ENCODE measurements at regions not wholly inside any gene's neighbourhood (a gene's known extent, or its start where the extent isn't known, plus 50 kb on each side); places are given as distances from the start of the nearest gene placed in this dataset.

DNA sequence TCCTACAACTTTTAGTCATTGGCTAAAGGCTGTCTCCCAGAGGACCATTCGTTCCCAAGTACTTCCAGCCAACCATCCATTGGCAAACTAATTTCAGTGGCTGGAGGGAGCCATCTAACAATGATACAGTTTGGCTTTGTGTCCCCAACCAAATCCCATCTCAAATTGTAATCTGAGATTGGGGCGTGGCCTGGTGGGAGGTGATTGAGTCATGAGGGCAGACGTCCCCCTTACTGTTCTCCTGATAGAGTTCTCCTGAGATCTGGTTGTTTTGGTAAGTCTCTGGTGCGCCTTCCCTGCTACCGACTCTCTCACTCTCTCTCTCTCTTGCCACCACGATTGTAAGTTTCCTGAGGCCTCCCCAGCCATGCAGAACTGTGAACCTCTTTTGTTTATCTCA lies 99.7 kb upstream of the FUT8 start:
- no peak for DNase-seq (ENCODE audit: low read depth, low spot score)

DNA sequence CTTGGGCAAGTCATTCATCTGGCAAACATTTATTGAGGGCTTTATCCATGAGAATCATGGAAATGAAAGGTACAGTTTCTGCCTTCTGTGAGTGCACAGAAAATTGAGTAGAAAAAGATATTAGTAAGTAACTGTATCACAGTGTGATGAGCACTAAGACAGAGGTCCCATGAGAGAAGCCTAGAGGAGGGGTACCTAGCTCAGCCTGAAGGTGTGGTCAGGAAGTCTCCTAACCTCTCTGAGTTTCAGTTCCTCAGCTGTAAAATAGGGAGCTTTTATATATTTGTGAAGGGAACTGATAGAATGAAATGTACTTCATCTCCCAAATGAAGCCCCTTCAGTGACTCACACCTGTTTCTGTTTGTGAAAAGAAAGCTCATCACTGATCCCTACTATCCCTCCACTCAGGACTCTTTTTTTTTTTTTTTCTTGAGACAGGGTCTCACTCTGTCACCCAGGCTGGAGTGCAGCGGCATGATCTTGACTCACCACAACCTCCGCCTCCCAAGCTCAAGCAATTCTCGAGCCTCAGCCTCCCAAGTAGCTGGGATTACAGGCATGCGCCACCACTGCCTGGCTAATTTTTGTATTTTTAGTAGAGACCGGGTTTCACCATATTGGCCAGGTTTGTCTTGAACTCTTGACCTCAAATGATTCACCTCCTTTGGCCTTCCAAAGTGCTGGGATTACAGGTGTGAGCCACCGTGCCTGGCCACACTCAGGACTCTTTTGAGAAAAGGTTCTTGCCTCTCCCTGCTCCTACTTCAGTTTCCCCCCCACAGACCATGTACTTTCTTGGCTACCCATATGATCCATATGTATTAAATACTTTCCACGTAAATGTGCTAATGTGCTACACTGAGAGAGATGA lies 93.7 kb upstream of the FUT8 start:
- no peak for DNase-seq (ENCODE audit: low read depth, low spot score)

DNA sequence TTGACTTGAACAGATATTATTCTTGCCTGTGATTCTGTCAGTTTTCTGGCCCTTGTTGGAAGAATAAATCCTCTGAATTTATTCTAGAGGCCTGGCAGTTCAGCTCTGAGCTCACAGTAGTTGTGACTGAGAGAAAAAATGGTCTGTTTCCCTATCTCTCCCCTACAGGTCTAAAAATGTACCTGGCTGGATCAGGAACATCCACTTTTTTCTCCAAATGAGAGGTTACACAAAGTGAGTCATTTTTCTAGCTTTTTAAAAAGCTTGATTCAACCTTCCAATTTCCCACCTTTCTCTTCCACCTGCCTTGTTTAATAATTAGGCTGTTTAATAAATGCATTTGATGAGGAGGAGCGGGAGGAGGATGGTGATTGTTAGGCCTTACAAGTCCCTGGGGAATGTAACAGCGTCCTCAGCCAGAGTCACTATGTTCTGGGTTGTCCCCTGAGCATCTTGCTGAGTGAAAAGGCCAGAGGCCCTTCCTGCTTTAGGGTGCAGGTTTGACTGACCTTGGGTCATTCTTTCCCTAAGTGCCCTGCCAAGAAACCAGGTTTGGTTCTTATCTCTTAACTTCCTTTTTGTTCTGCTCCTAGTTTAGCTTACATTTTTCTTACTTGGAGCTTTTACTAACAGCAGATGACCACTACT lies 91.7 kb upstream of the FUT8 start:
- no peak for DNase-seq (ENCODE audit: low read depth, low spot score)

DNA sequence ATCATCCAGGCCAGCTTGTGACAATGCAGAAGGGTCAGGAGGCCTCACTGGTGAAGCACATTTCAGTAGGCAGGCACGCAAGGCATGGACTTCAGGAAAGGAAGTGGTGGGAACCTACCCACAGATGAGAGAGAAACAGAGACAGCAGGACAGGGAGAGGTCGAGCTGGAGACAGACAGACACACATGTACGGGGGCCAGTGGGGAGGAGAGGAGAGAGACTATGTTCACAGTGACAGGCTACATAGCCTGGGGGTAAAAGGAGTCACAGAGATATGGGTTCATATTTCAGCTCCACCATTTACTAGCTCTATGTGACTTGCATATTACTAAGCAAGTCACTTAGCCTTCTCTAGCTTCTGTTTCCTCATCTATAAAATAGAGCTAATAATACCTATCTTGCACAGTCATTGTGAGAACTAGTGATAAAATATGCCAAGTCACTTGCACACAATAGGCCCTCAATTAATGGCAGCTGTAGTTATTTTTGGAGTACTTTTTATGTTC lies 91.1 kb upstream of the FUT8 start:
- no peak for DNase-seq (ENCODE audit: low read depth, low spot score)

DNA sequence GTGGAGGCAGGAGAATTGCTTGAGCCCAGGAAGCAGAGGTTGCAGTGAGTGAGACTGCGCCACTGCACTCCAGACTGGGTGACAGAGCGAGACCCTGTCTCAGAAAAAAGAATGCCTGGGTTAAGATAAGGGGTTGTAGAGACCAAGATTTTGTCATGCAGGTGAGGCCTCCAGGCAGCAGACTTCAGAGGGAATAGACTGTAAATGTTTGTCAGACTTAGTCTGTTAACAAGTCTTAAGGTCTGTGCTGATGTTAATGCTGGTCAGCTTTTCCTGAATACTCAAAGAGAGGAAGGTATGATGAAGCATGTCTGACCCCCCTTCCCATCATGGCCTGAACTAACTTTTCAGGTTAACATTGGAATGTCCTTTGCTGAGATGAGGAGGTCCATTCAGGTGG lies 83.0 kb upstream of the FUT8 start:
- no peak for DNase-seq (ENCODE audit: low read depth, low spot score)

DNA sequence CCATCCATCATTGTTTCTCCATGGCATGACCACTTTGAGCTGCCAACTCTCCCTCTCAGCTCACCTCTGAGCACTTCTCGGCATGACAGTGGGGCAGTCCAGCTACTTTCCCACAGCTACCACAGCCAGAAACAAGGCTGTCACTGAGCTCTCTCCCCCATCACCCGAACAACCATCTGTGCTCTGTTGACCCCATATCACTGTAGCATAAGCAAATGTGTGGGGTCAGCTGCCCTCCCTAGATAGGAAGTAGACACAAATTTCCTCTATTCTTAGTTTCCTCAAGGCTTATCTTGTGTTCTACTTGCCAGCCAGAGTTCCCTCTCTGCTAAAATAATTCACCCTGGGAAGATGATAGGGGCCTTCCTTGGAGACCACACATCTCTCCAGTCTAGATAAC lies 82.6 kb upstream of the FUT8 start:
- DNase-seq (ENCODE audit: low read depth, low spot score) = no peak

DNA sequence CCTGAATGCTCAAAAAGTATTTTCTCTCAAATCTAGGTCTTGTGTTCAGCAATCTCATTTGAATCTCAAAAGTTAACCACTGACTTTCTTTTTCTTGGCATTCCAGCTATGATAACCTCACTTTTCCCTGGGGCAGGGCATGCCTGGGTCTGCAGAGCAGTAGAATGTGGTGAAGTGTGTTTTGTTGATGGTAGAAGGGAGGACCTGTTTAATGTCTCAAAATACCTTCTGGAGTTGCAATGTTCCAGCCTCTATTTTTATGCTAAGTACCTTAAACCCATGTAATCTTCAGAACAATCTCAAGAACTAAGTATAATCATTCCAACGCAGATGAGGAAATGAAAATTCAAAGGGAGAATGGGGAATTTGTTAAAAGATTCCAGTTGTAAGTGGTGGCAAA lies 82.1 kb upstream of the FUT8 start:
- DNase-seq (ENCODE audit: low read depth, low spot score) = no peak

DNA sequence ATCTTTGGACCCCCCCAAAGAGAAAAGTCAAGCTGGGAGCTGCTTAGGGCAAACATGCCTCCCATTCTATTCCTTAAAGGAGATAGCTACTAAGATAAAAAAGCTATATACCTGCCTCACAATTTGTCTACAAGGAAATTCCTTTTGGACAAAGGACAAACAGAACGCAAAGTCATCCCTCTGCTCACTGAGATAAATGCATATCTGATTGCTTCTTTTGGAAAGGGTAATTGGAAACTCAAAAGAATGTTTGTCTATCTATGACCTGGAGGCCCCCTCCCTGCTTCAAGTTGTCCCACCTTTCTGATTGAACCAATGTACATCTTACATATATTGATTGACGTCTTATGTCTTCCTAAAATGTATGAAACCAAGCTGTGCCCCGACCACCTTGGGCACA lies 80.9 kb upstream of the FUT8 start:
- no peak for DNase-seq (ENCODE audit: low read depth, low spot score)

DNA sequence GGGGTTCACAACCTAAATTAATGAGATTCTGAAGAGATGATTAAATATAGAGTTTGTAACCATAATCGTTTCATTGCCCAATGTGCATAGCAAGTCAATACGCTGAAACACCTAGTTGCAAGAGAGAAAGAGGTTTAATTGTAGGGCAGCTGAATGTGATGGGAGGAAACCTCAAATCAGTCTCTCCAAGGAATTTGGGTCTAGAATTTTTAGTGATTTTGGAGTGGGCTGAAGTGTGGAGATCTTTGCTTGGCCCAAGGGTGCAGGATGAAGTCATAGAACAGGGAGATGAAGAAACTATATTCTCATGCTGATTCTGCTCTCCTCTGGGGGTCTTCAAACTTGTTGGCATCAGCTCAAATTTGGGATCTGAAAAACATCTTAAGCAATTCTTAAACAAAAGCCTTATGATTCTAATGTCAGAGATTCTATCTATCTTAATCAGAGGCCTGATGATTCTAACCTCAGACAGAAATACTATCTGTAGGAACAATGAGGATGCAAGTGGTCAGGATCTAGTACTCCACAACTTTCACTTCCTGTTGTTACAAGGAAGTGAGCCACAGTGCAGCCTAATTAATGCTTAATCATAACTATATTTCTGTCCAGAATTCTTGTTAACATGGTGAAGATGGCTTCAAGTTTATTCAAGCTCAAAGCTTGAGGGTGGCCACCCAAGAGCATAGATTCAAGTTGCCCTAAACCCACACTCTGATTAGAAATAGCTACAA lies 80.2 kb upstream of the FUT8 start:
- DNase-seq (ENCODE audit: low read depth, low spot score) = no peak

DNA sequence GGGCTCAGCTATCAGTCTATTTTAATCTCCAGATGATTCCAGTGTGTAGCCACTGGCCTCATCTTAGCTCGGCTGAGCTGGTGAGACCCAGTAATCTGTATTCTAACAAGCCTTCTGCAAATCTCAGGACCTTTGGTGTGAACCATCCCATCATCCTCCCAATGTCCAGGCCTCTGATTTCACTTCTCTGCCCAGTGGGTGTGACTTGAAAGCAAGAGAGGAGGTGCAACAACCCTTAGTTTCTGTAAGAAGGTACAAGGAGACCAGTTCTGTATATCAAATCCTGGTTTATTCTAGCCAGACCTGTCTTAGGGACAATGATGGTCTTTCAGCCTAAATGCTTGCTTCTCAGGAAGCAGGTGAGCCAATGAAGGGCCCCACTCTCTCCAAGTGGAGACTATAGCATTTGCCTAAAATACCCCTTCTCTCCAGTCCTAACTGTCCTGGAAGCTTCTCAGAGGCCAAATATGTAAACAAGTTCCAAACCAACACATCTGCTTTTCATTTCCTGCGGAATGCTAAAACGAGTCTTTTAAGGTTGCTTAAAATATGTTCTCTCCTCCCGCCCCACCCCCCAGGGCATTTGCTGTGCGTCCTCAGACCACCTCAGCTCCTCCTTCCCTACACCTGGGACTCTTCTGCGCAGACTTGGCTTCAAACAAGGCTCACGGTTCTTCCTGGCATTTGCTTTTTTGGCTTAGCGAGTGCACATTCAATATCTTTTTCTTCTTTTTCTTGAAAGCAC lies 78.4 kb upstream of the FUT8 start:
- DNase-seq (ENCODE audit: low read depth, low spot score) = no peak

DNA sequence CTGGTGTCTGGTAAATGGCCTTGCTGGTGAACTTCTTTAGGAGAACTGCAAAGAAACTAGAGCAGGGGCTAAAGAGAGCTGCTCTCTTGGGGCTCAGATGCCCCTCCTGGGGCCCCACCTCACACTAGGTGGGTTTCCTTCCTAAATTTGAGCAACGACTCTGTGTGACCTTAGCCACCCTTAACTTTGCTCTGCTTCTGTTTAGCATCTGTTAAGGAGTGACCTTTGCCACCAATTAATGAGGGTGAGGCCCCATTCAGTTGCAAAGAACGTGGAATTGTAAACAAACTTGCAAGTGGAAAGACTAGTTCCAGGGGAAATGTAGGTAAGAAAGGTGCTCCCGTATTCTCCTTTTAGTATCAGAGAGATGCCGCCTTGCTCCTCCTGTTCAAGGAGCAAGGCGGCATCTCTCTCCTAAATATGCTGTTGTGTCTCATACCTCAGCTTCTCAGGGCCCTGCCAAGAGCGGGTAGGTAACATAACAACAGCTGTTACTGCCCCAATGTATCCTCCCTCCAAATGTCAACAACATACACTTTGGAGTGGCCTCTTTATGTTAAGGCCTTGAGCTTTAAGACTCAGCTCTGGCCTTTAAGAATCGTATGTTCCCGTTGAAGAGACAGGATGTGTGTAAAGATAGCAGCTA lies 77.6 kb upstream of the FUT8 start:
- DNase-seq (ENCODE audit: low read depth, low spot score) = no peak

DNA sequence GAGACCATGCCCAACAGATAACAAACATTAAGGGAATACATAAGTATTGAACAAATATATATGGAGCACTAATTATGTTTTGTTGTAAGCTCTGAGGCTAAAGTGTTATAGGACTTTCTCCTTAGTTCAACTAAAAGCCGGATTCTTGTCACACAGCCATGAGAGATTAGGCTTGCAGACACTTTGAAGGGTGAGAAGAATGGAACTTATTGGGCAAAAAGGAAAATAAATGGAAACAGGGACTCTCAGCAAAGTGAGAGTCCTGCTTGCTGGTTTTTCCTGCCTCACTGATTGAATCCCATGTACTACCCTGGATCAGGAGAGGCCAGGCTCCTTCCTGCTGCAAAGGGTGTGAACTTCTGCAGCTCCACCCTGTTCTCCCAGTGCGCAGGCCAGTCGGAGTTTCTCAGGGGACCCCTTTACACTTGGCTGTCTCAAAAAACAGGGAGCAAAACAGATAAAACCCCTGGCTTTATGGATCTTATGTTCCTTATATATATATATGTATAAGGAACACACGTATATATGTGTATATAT lies 77.1 kb upstream of the FUT8 start:
- DNase-seq (ENCODE audit: low read depth, low spot score) = no peak

DNA sequence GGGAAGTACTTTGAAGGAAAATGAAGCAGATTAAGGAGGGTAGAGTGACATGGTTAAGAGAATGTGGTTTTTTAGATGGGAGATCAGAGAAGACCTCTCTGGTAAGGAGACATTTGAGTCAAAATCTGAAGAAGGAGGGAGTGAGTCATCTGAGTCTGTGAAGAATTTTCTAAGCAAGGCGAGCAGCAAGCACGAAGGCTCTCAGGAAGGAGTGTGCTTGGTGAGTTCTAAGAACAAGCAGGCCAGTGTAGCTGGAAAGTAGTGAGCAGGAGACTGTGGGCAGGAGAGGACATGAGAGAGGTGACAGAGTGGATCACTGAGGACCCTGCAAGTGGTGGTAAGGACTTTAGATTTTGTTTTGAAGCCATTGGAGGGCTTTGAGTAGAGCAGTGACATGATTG lies 76.3 kb upstream of the FUT8 start:
- no peak for DNase-seq (ENCODE audit: low read depth, low spot score)

DNA sequence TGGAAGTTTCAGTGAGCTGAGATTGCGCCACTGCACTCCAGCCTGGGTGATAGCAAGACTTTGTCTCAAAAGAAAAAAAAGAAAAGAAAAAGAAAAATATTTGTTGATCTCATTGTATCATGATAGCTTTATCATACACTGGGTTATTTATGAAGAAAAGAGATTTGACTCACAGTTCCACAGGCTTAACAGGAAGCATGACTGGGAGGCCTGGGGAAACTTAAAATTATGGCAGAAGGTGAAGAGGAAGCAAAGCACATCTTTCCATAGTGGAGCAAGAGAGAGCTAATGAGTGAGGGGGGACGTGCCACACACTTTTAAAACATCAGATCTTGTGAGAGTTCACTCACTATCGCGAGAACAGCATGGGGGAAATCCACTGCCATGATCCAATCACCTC lies 72.7 kb upstream of the FUT8 start:
- no peak for DNase-seq (ENCODE audit: low read depth, low spot score)

DNA sequence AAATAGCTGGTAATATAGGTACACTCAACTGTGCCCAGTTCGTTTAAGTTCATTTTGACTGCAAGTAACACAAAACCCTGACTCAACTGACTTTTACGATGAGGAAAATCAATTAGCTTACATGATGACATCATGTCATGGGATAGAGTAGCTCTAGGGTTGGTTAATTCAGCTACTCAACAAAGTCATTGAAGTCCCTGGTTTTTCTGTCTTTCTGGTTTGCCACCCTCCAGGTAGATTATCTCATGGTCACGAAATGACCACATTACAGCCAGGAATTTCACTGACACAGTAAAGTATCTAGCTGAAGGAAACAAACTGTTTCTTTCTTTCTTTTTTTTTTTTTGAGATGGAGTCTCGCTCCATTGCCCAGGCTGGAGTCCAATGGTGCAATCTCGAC lies 68.5 kb upstream of the FUT8 start:
- no peak for DNase-seq (ENCODE audit: low read depth, low spot score)

DNA sequence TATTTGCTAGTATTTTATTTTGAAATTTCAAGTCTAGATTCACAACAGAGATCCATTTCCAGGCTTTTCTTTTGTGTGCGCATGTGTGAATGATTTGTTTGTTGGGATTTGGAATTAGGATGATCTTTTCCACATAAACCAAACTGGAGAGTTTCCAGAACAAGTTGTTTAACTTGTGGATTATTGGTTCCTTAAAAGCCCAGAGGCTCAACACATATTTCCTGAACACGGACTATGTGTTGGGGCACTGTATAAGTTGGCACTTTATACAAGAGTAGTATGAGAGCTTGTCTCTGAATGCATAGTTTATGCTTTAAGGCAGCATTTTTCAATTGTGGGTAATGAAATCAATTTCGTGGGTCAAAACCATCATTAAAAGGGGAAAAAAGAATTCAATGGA lies 67.3 kb upstream of the FUT8 start:
- DNase-seq (ENCODE audit: low read depth, low spot score) = no peak

DNA sequence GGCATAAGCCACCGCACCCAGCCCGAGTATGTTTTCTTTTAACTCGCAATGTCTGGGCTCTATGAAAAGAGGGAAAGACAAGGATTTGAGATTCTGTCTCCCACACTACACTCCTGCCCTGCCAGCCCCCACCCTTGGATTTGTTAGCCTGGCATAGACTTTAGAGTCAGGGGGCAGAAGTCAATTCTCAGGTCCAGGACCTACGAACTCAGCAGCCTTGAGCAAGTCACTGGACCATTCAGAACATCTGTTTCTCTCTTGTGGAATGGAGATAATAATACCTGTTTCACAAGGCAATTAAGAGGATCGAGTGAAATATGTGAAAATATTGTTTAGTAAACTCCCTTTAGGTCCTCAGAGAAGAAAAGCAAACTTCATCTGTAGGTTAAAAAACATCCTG lies 66.1 kb upstream of the FUT8 start:
- no peak for DNase-seq (ENCODE audit: low read depth, low spot score)

DNA sequence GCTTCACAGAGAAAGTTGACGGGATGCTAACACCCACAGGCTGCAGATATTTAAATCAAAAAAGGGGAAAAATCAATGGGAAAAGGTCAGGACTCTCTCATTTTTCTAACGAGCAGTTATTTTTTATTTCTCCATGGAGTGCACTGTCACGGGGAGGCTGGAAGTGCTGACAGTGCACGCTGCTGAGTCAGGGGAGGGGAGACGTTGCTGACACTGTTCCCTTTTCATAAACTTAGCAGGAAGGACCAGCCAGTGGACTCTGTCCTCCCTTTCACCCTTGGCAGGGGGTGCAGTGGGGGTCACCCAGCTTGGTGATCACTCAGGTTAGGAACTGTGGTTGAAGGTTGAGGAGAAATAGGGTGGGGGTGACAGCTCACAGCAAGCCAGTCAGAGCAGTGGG lies 65.6 kb upstream of the FUT8 start:
- DNase-seq (ENCODE audit: low read depth, low spot score) = no peak

DNA sequence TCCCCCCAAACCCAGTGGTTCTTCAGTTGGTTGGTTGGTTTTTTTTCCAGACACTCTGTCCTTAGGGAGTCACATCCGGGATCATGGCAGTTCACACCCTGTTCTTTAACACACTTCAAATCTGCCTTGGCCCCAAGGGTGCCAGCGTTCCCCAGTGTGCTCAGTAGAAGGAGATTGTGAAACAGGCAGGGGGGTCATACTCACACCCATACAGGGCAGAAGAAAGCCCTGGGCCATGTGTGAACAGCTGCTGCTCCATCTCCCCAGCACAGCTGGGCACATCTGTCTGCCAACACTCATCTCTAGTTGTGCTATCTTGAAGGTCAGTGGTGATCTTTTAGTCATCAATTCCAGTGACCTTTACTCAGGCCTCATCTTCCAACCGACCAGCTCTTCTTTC lies 64.4 kb upstream of the FUT8 start:
- no peak for DNase-seq (ENCODE audit: low read depth, low spot score)

DNA sequence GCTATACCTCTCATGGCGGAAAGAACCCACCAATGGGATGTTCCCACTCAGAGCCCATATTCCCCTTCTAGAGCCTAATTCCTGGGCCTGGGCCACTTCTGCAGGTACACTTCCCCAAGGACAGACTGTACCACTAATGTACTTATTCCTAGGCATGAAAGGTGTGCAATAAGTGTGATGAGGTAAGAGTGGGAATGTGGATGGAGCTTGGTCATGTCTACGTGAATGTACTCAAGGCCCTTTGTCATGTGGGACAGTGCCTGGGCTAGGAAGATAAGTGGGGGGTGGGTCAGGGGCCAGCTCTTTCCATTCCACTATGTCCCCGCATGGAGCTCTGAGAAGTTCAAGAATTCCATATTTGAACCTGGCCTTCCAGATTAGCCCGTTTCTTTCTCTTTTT lies 63.4 kb upstream of the FUT8 start:
- no peak for DNase-seq (ENCODE audit: low read depth, low spot score)
